ENCODE measurements at regions not wholly inside any gene's neighbourhood (a gene's known extent, or its start where the extent isn't known, plus 50 kb on each side); places are given as distances from the start of the nearest gene placed in this dataset.
A peak's percentile ranks its signal among the peaks of the same experiment; 100 is the strongest.

- no peak for TF ChIP-seq CTCF (IDR thresholded peaks at IDR 0.05; ENCODE audit: low read depth, low read length)
Measured at GRCh38 chr13:63497601-63498000, 2082.0 kb upstream of the PCDH20 start.

GRCh38 chr13:63492604-63493003 lies 2077.0 kb upstream of the PCDH20 start:
- TF ChIP-seq CTCF (IDR thresholded peaks at IDR 0.05; ENCODE audit: low read depth, low read length) = no peak
- DNase-seq (ENCODE audit: extremely low read depth, low read depth) = no peak

More at GRCh38 chr13:63497601-63498000, 2082.0 kb upstream of the PCDH20 start:
- DNase-seq (ENCODE audit: extremely low read depth, low read depth) = no peak

GRCh38 chr13:63490149-63490548 lies 2074.5 kb upstream of the PCDH20 start:
- DNase-seq (ENCODE audit: extremely low read depth, low read depth) = no peak
- no peak for TF ChIP-seq CTCF (IDR thresholded peaks at IDR 0.05; ENCODE audit: low read depth, low read length)

GRCh38 chr13:63481334-63481733 lies 2065.7 kb upstream of the PCDH20 start:
- DNase-seq (ENCODE audit: extremely low read depth, low read depth) = peak; percentile 20
- no peak for TF ChIP-seq CTCF (IDR thresholded peaks at IDR 0.05; ENCODE audit: low read depth, low read length)

GRCh38 chr13:63472711-63473110 lies 2057.1 kb upstream of the PCDH20 start:
- no peak for TF ChIP-seq CTCF (IDR thresholded peaks at IDR 0.05; ENCODE audit: low read depth, low read length)
- DNase-seq (ENCODE audit: extremely low read depth, low read depth) = no peak

- no peak for TF ChIP-seq CTCF (IDR thresholded peaks at IDR 0.05; ENCODE audit: low read depth, low read length)
- no peak for DNase-seq (ENCODE audit: extremely low read depth, low read depth)
Measured at GRCh38 chr13:63463782-63464610, 2048.3 kb upstream of the PCDH20 start.

- no peak for DNase-seq (ENCODE audit: extremely low read depth, low read depth)
- TF ChIP-seq CTCF (IDR thresholded peaks at IDR 0.05; ENCODE audit: low read depth, low read length) = no peak
Measured at GRCh38 chr13:63460462-63461090, 2044.9 kb upstream of the PCDH20 start.

All from AG09319 (cell line).